ENCODE measurements at regions not wholly inside any gene's neighbourhood (a gene's known extent, or its start where the extent isn't known, plus 50 kb on each side); places are given as distances from the start of the nearest gene placed in this dataset.

- TF ChIP-seq POLR2A (IDR thresholded peaks at IDR 0.05; ENCODE audit: low read length) (no peak), GATA1 (IDR thresholded peaks at IDR 0.05; ENCODE audit: low read depth, low read length) (no peak)
These were observed 1127.9 kb downstream of the VRK1 start for GRCh38 chr14:97924922-97925613.

All from erythroblast (primary cell).